Lower leg skin (tissue), 3 donors: ENCODE measurements at regions not wholly inside any gene's neighbourhood (a gene's known extent, or its start where the extent isn't known, plus 50 kb on each side); places are given as distances from the start of the nearest gene placed in this dataset.

ENCODE experiments used
- CTCF ChIP-seq, 3 donors: fragments of 450-650 bp; IDR thresholded peaks; one replicate each; pipeline ENCODE4 v1.5.1; 2016; ENCODE audit warnings: antibody characterized with exemption in 3 of 3, mild to moderate bottlenecking in 3 of 3, moderate library complexity in 2 of 3
- POLR2A ChIP-seq, 2 donors: fragments of 450-650 bp; IDR thresholded peaks; one replicate each; pipeline ENCODE4 v1.6.1; 2016 to 2017; ENCODE audit warnings: antibody characterized with exemption in 2 of 2, mild to moderate bottlenecking in 1 of 2, moderate library complexity in 1 of 2

- TF ChIP-seq CTCF (IDR thresholded peaks at IDR 0.05) (no peak), POLR2A (IDR thresholded peaks at IDR 0.05) (no peak)
Measured at GRCh38 chr3:150271591-150271960, 136.5 kb upstream of the TSC22D2 start.
